Karpas-422 (cell line): ENCODE measurements at regions not wholly inside any gene's neighbourhood (a gene's known extent, or its start where the extent isn't known, plus 50 kb on each side); places are given as distances from the start of the nearest gene placed in this dataset.

ENCODE experiments used
- DNase-seq: peaks from one replicate; pipeline ENCODE4 v3.0.0-alpha.2; 2015
- H2AFZ ChIP-seq: fragments of 200-600 bp; sonication (generic); 2 replicates; pipeline ENCODE4 v1.6.1; 2014; ENCODE audit warnings: antibody characterized with exemption, low read length, mixed read lengths
- H3K27ac ChIP-seq: fragments of 200-600 bp; sonication (generic); 2 replicates; pipeline ENCODE4 v1.5.1; 2014; ENCODE audit warnings: mild to moderate bottlenecking, low read length, moderate library complexity
- H3K27me3 ChIP-seq: fragments of 200-600 bp; sonication (generic); 2 replicates; pipeline ENCODE4 v1.6.1; 2014; ENCODE audit warnings: low read length, mixed read lengths
- H3K36me3 ChIP-seq: fragments of 200-600 bp; sonication (generic); 2 replicates; pipeline ENCODE4 v1.6.1; 2014; ENCODE audit warnings: low read length, mixed read lengths; ENCODE audit not compliant: insufficient read depth
- H3K4me1 ChIP-seq: fragments of 200-600 bp; sonication (generic); 2 replicates; pipeline ENCODE4 v1.6.1; 2014; ENCODE audit warnings: mild to moderate bottlenecking, low read length, mixed read lengths
- H3K4me2 ChIP-seq: fragments of 200-600 bp; sonication (generic); 2 replicates; pipeline ENCODE4 v1.6.1; 2014; ENCODE audit warnings: low read length, low read depth, mild to moderate bottlenecking; ENCODE audit not compliant: poor library complexity, severe bottlenecking
- H3K4me3 ChIP-seq: fragments of 200-600 bp; sonication (generic); 2 replicates; pipeline ENCODE4 v1.5.1; 2014; ENCODE audit warnings: mild to moderate bottlenecking, antibody characterized with exemption, low read length, mixed read lengths
- H3K79me2 ChIP-seq: fragments of 200-600 bp; sonication (generic); 2 replicates; pipeline ENCODE4 v1.6.1; 2014; ENCODE audit warnings: mild to moderate bottlenecking, low read length, mixed read lengths
- H3K9ac ChIP-seq: fragments of 200-600 bp; sonication (generic); 2 replicates; pipeline ENCODE4 v1.6.0; 2014; ENCODE audit warnings: low read length
- H3K9me2 ChIP-seq: fragments of 200-600 bp; sonication (generic), shearing (Covaris generic); replicated peaks from 2 replicates; pipeline ENCODE4 v1.6.0; 2014; ENCODE audit warnings: mild to moderate bottlenecking, low read length, moderate library complexity; ENCODE audit not compliant: insufficient read depth
- H3K9me3 ChIP-seq: fragments of 300-700, 200-600 bp; sonication (generic); 2 replicates; pipeline ENCODE4 v1.6.1; 2014; ENCODE audit warnings: low read length, mixed read lengths
- H4K20me1 ChIP-seq: fragments of 200-600 bp; sonication (generic); 2 replicates; pipeline ENCODE4 v1.6.1; 2014; ENCODE audit warnings: mild to moderate bottlenecking, antibody characterized with exemption, low read length, low read depth; ENCODE audit not compliant: insufficient read depth

GRCh38 chr1:157407367-157407766, 144.9 kb downstream of the FCRL5 start:
- H2AFZ ChIP-seq = no peak overlapping the region
- H3K27ac ChIP-seq = no peak overlapping the region
- H3K27me3 ChIP-seq = no peaks in the 10 kb centered on the region
- no peaks in the 10 kb centered on the region for H3K36me3 ChIP-seq
- no peaks in the 10 kb centered on the region for H3K79me2 ChIP-seq
- no peaks in the 10 kb centered on the region for H3K9me2 ChIP-seq
- H3K4me1 ChIP-seq = no peaks in the 10 kb centered on the region
- no peak overlapping the region for H3K9ac ChIP-seq
- H3K4me2 ChIP-seq = no peak overlapping the region
- no peak overlapping the region for H3K4me3 ChIP-seq
- no peaks in the 10 kb centered on the region for H3K9me3 ChIP-seq
- no peak for DNase-seq
- H4K20me1 ChIP-seq = no peaks in the 10 kb centered on the region

GRCh38 chr1:157405662-157406061, 146.7 kb downstream of the FCRL5 start:
- H4K20me1 ChIP-seq = no peaks in the 10 kb centered on the region
- no peak overlapping the region for H2AFZ ChIP-seq
- no peaks in the 10 kb centered on the region for H3K27me3 ChIP-seq
- H3K79me2 ChIP-seq = no peaks in the 10 kb centered on the region
- no peaks in the 10 kb centered on the region for H3K4me1 ChIP-seq
- H3K4me2 ChIP-seq = no peak overlapping the region
- no peak overlapping the region for H3K4me3 ChIP-seq
- no peaks in the 10 kb centered on the region for H3K9me2 ChIP-seq
- no peak overlapping the region for H3K9ac ChIP-seq
- no peaks in the 10 kb centered on the region for H3K36me3 ChIP-seq
- H3K9me3 ChIP-seq = no peaks in the 10 kb centered on the region
- no peak for DNase-seq
- H3K27ac ChIP-seq = no peak overlapping the region

- Histone ChIP-seq H3K79me2 (no peaks in the 10 kb centered on the region), H3K27ac (no peak overlapping the region), H4K20me1 (no peaks in the 10 kb centered on the region), H3K4me1 (no peaks in the 10 kb centered on the region), H3K4me3 (no peak overlapping the region), H3K9ac (no peak overlapping the region), H3K27me3 (no peaks in the 10 kb centered on the region), H3K9me3 (no peaks in the 10 kb centered on the region), H3K9me2 (no peaks in the 10 kb centered on the region), H3K36me3 (no peaks in the 10 kb centered on the region), H2AFZ (no peak overlapping the region), H3K4me2 (no peak overlapping the region)
- DNase-seq = no peak
These were observed 147.7 kb downstream of the FCRL5 start for GRCh38 chr1:157404614-157405013.

GRCh38 chr1:157404063-157404501, 148.2 kb downstream of the FCRL5 start:
- Histone ChIP-seq H3K4me2 (no peak overlapping the region), H3K4me3 (no peak overlapping the region), H4K20me1 (no peaks in the 10 kb centered on the region), H3K4me1 (no peaks in the 10 kb centered on the region), H3K9me3 (no peaks in the 10 kb centered on the region), H3K79me2 (no peaks in the 10 kb centered on the region), H3K9ac (no peak overlapping the region), H3K9me2 (no peaks in the 10 kb centered on the region), H2AFZ (no peak overlapping the region), H3K36me3 (no peaks in the 10 kb centered on the region), H3K27me3 (no peaks in the 10 kb centered on the region), H3K27ac (no peak overlapping the region)
- no peak for DNase-seq

- Histone ChIP-seq H3K27ac (no peak overlapping the region), H3K4me2 (no peak overlapping the region), H4K20me1 (no peaks in the 10 kb centered on the region), H3K9ac (no peak overlapping the region), H3K79me2 (no peaks in the 10 kb centered on the region), H3K36me3 (no peaks in the 10 kb centered on the region), H3K27me3 (no peaks in the 10 kb centered on the region), H2AFZ (no peak overlapping the region), H3K4me3 (no peak overlapping the region), H3K9me2 (no peaks in the 10 kb centered on the region), H3K4me1 (no peaks in the 10 kb centered on the region), H3K9me3 (no peaks in the 10 kb centered on the region)
- DNase-seq = no peak
These were observed 148.7 kb downstream of the FCRL5 start for GRCh38 chr1:157403608-157404007.

GRCh38 chr1:157403203-157403602, 149.1 kb downstream of the FCRL5 start:
- Histone ChIP-seq H3K9ac (no peak overlapping the region), H3K4me3 (no peak overlapping the region), H3K4me1 (no peaks in the 10 kb centered on the region), H2AFZ (no peak overlapping the region), H3K79me2 (no peaks in the 10 kb centered on the region), H3K4me2 (no peak overlapping the region), H4K20me1 (no peaks in the 10 kb centered on the region), H3K36me3 (no peaks in the 10 kb centered on the region), H3K27ac (no peak overlapping the region), H3K27me3 (no peaks in the 10 kb centered on the region), H3K9me2 (no peaks in the 10 kb centered on the region), H3K9me3 (no peaks in the 10 kb centered on the region)
- DNase-seq = no peak

- Histone ChIP-seq H3K9me3 (no peaks in the 10 kb centered on the region), H3K9ac (no peak overlapping the region), H4K20me1 (no peaks in the 10 kb centered on the region), H2AFZ (no peak overlapping the region), H3K4me3 (no peak overlapping the region), H3K27me3 (no peaks in the 10 kb centered on the region), H3K9me2 (no peaks in the 10 kb centered on the region), H3K27ac (no peak overlapping the region), H3K36me3 (no peaks in the 10 kb centered on the region), H3K4me2 (no peak overlapping the region), H3K4me1 (no peaks in the 10 kb centered on the region), H3K79me2 (no peaks in the 10 kb centered on the region)
- no peak for DNase-seq
These were observed 151.5 kb downstream of the FCRL5 start for GRCh38 chr1:157400766-157401165.

- Histone ChIP-seq H3K9ac (no peak overlapping the region), H3K4me1 (no peaks in the 10 kb centered on the region), H3K79me2 (no peaks in the 10 kb centered on the region), H3K9me3 (no peaks in the 10 kb centered on the region), H3K36me3 (no peaks in the 10 kb centered on the region), H3K9me2 (no peaks in the 10 kb centered on the region), H3K27ac (no peak overlapping the region), H3K4me3 (no peak overlapping the region), H3K4me2 (no peak overlapping the region), H2AFZ (no peak overlapping the region), H4K20me1 (no peaks in the 10 kb centered on the region), H3K27me3 (no peaks in the 10 kb centered on the region)
- no peak for DNase-seq
These were observed 152.3 kb downstream of the FCRL5 start for GRCh38 chr1:157399984-157400382.
